ENCODE measurements at regions not wholly inside any gene's neighbourhood (a gene's known extent, or its start where the extent isn't known, plus 50 kb on each side); places are given as distances from the start of the nearest gene placed in this dataset.

- no peak for TF ChIP-seq CTCF (IDR thresholded peaks at IDR 0.05)
- no peak for TF ChIP-seq EP300 (IDR thresholded peaks at IDR 0.05)
- TF ChIP-seq POLR2A (IDR thresholded peaks at IDR 0.05): no peak
Observed at GRCh38 chr17:36861531-36861930, 75.7 kb upstream of the LHX1 start.

Measured in tibial nerve (tissue), 4 donors.